GM18499 (cell line): ENCODE measurements at regions not wholly inside any gene's neighbourhood (a gene's known extent, or its start where the extent isn't known, plus 50 kb on each side); places are given as distances from the start of the nearest gene placed in this dataset.
A peak's percentile ranks its signal among the peaks of the same experiment; 100 is the strongest.
"Not testable (repeated sequence)": the region's sequence is repeated elsewhere in the genome, so short reads cannot be mapped to it uniquely, and the experiment has no call there.

ENCODE experiments used
- ATAC-seq: cut with Tn5 transposase; IDR thresholded peaks from one replicate; pipeline ENCODE4 v1.9.1; 2021; ENCODE audit warnings: moderate number of reproducible peaks; ENCODE audit not compliant: insufficient read depth, unreplicated experiment

- ATAC-seq = no peak
Observed at GRCh38 chr12:40431169-40431568, 206.4 kb downstream of the LRRK2 start.

GRCh38 chr12:40435251-40435650 lies 210.5 kb downstream of the LRRK2 start:
- ATAC-seq = no peak

GRCh38 chr12:40435951-40436350 lies 211.2 kb downstream of the LRRK2 start:
- ATAC-seq = no peak

- no peak for ATAC-seq
Observed at GRCh38 chr12:40436564-40436963, 211.8 kb downstream of the LRRK2 start.

GRCh38 chr12:40439771-40440492 lies 215.1 kb downstream of the LRRK2 start:
- ATAC-seq = no peak

GRCh38 chr12:40444174-40444573 lies 219.4 kb downstream of the LRRK2 start:
- ATAC-seq = no peak

GRCh38 chr12:40446385-40446784 lies 221.6 kb downstream of the LRRK2 start:
- ATAC-seq = no peak

GRCh38 chr12:40448523-40448922 lies 223.7 kb downstream of the LRRK2 start:
- not testable (repeated sequence) for ATAC-seq

GRCh38 chr12:40451661-40452060 lies 226.9 kb downstream of the LRRK2 start:
- no peak for ATAC-seq

- no peak for ATAC-seq
Observed at GRCh38 chr12:40464121-40464520, 228.1 kb upstream of the CNTN1 start.

GRCh38 chr12:40469736-40470135 lies 222.5 kb upstream of the CNTN1 start:
- no peak for ATAC-seq

GRCh38 chr12:40473962-40474361 lies 218.3 kb upstream of the CNTN1 start:
- no peak for ATAC-seq

- no peak for ATAC-seq
Observed at GRCh38 chr12:40474630-40475029, 217.6 kb upstream of the CNTN1 start.

GRCh38 chr12:40499856-40500255 lies 192.4 kb upstream of the CNTN1 start:
- ATAC-seq = no peak

- peak; percentile 65 for ATAC-seq
Observed at GRCh38 chr12:40502322-40502721, 189.9 kb upstream of the CNTN1 start.

- ATAC-seq = no peak
Observed at GRCh38 chr12:40505327-40505726, 186.9 kb upstream of the CNTN1 start.

- ATAC-seq = no peak
Observed at GRCh38 chr12:40508421-40508820, 183.8 kb upstream of the CNTN1 start.

GRCh38 chr12:40511341-40511740 lies 180.9 kb upstream of the CNTN1 start:
- ATAC-seq = no peak

- peak; percentile 66 for ATAC-seq
Observed at GRCh38 chr12:40515041-40515816, 177.0 kb upstream of the CNTN1 start.

GRCh38 chr12:40522837-40523236 lies 169.4 kb upstream of the CNTN1 start:
- no peak for ATAC-seq

- ATAC-seq = no peak
Observed at GRCh38 chr12:40525054-40525453, 167.2 kb upstream of the CNTN1 start.

- ATAC-seq = no peak
Observed at GRCh38 chr12:40534828-40535227, 157.4 kb upstream of the CNTN1 start.
